Endodermal cell (in vitro differentiated cells): ENCODE measurements at regions not wholly inside any gene's neighbourhood (a gene's known extent, or its start where the extent isn't known, plus 50 kb on each side); places are given as distances from the start of the nearest gene placed in this dataset.
"Not testable (repeated sequence)": the region's sequence is repeated elsewhere in the genome, so short reads cannot be mapped to it uniquely, and the experiment has no call there.

ENCODE experiments used
- DNase-seq: peaks from one replicate; pipeline ENCODE4 v3.0.0-alpha.2; 2017
- H3K27ac ChIP-seq: 2 replicates; pipeline ENCODE4 v1.5.1; 2013; ENCODE audit warnings: mild to moderate bottlenecking, low read depth, low read length, moderate library complexity
- H3K27me3 ChIP-seq: 2 replicates; pipeline ENCODE4 v1.6.1; 2013; ENCODE audit warnings: mild to moderate bottlenecking, low read length, moderate library complexity; ENCODE audit not compliant: insufficient read depth, control insufficient read depth, poor library complexity, severe bottlenecking
- H3K36me3 ChIP-seq: 2 replicates; pipeline ENCODE4 v1.7.0; 2013; ENCODE audit warnings: mild to moderate bottlenecking, low read length, moderate library complexity; ENCODE audit not compliant: control insufficient read depth, insufficient read depth
- H3K4me1 ChIP-seq: one replicate; pipeline ENCODE4 v1.7.0; 2013; ENCODE audit warnings: low read length; ENCODE audit not compliant: control insufficient read depth, insufficient read depth
- H3K4me3 ChIP-seq: 2 replicates; pipeline ENCODE4 v1.5.1; 2013; ENCODE audit warnings: mild to moderate bottlenecking, low read length, moderate library complexity
- H3K9ac ChIP-seq: 2 replicates; pipeline ENCODE4 v1.6.1; 2013; ENCODE audit warnings: mild to moderate bottlenecking, low read length, moderate library complexity; ENCODE audit not compliant: poor library complexity, severe bottlenecking; ENCODE audit errors: extremely low read depth
- H3K9me3 ChIP-seq: 2 replicates; pipeline ENCODE4 v1.6.1; 2013; ENCODE audit warnings: mild to moderate bottlenecking, low read length, moderate library complexity; ENCODE audit not compliant: control insufficient read depth
- H3K27ac Mint-ChIP-seq: 2 replicates; pipeline ENCODE4 v1.8.0; 2020; ENCODE audit warnings: mixed read lengths
- H3K27me3 Mint-ChIP-seq: 2 replicates; pipeline ENCODE4 v1.8.0; 2021; ENCODE audit warnings: mild to moderate bottlenecking, mixed read lengths; ENCODE audit not compliant: insufficient read depth
- H3K36me3 Mint-ChIP-seq: 2 replicates; pipeline ENCODE4 v1.8.0; 2020; ENCODE audit warnings: low read depth, mixed read lengths
- H3K4me1 Mint-ChIP-seq: 2 replicates; pipeline ENCODE4 v1.8.0; 2020; ENCODE audit warnings: mixed read lengths
- H3K4me3 Mint-ChIP-seq: 2 replicates; pipeline ENCODE4 v1.8.0; 2020; ENCODE audit warnings: mild to moderate bottlenecking, moderate library complexity, mixed read lengths
- H3K9me3 Mint-ChIP-seq: 2 replicates; pipeline ENCODE4 v1.8.0; 2020; ENCODE audit warnings: mild to moderate bottlenecking, mixed read lengths
- CTCF ChIP-seq: fragments of 200-600 bp; sonication (generic); conservative IDR thresholded peaks from 2 replicates; pipeline ENCODE4 v1.5.0; 2021; ENCODE audit warnings: antibody characterized with exemption, mild to moderate bottlenecking
- WGBS, 2 experiments: methylation state at CpG; one replicate each; pipeline versions ENCODE4 v1.1.5 to v1.1.7; 2013; ENCODE audit warnings: missing lambda C conversion rate in 2 of 2, mixed read lengths in 1 of 2; ENCODE audit not compliant: insufficient coverage in 1 of 2, insufficient read length in 1 of 2; 5-methylcytosine and 5-hydroxymethylcytosine counted together

GRCh38 chr2:19100570-19100969, 257.9 kb downstream of the OSR1 start:
- Histone ChIP-seq H3K27ac (no peak overlapping the region), H3K9ac (no peak overlapping the region), H3K27me3 (peaks cover 18% of the 10 kb centered on the region), H3K4me3 (no peak overlapping the region), H3K4me1 (peaks cover 7% of the 10 kb centered on the region), H3K36me3 (no peaks in the 10 kb centered on the region), H3K9me3 (no peaks in the 10 kb centered on the region)
- TF ChIP-seq CTCF: no peak
- H3K27me3 Mint-ChIP-seq: peaks cover 15% of the 10 kb centered on the region
- H3K36me3 Mint-ChIP-seq: no peaks in the 10 kb centered on the region
- peaks cover 7% of the 10 kb centered on the region for H3K4me1 Mint-ChIP-seq
- no peaks in the 10 kb centered on the region for H3K9me3 Mint-ChIP-seq
- DNase-seq: no peak
- H3K4me3 Mint-ChIP-seq: no peak overlapping the region
- 80 to 93% methylated on average over 1 to 2 of the region's 2 CpGs for WGBS, 2 experiments
- no peak overlapping the region for H3K27ac Mint-ChIP-seq

GRCh38 chr2:19099181-19099580, 259.2 kb downstream of the OSR1 start:
- H3K27ac ChIP-seq: no peak overlapping the region
- Mint-ChIP-seq H3K9me3 (peaks cover 4% of the 10 kb centered on the region), H3K4me3 (no peak overlapping the region), H3K36me3 (no peaks in the 10 kb centered on the region), H3K27ac (no peak overlapping the region), H3K4me1 (peaks cover 7% of the 10 kb centered on the region), H3K27me3 (peaks cover 7% of the 10 kb centered on the region)
- no peak for DNase-seq
- WGBS, 2 experiments: 86 to 90% methylated on average over 2 to 3 of the region's 3 CpGs
- H3K9me3 ChIP-seq: no peaks in the 10 kb centered on the region
- no peak overlapping the region for H3K4me3 ChIP-seq
- TF ChIP-seq CTCF: no peak
- H3K9ac ChIP-seq: no peak overlapping the region
- H3K4me1 ChIP-seq: peaks cover 7% of the 10 kb centered on the region
- peaks cover 14% of the 10 kb centered on the region for H3K27me3 ChIP-seq
- no peaks in the 10 kb centered on the region for H3K36me3 ChIP-seq

GRCh38 chr2:19098467-19099160, 259.8 kb downstream of the OSR1 start:
- peaks cover 13% of the 10 kb centered on the region for H3K27me3 ChIP-seq
- Mint-ChIP-seq H3K9me3 (peaks cover 4% of the 10 kb centered on the region), H3K4me3 (no peak overlapping the region), H3K27ac (no peak overlapping the region), H3K36me3 (no peaks in the 10 kb centered on the region), H3K4me1 (peaks cover 7% of the 10 kb centered on the region), H3K27me3 (peaks cover 6% of the 10 kb centered on the region)
- no peaks in the 10 kb centered on the region for H3K9me3 ChIP-seq
- no peak for DNase-seq
- no peak overlapping the region for H3K27ac ChIP-seq
- 82 to 100% methylated on average over 1 to 2 of the region's 2 CpGs for WGBS, 2 experiments
- no peak for TF ChIP-seq CTCF
- H3K4me1 ChIP-seq: peaks cover 7% of the 10 kb centered on the region
- no peak overlapping the region for H3K9ac ChIP-seq
- no peak overlapping the region for H3K4me3 ChIP-seq
- H3K36me3 ChIP-seq: no peaks in the 10 kb centered on the region

DNA sequence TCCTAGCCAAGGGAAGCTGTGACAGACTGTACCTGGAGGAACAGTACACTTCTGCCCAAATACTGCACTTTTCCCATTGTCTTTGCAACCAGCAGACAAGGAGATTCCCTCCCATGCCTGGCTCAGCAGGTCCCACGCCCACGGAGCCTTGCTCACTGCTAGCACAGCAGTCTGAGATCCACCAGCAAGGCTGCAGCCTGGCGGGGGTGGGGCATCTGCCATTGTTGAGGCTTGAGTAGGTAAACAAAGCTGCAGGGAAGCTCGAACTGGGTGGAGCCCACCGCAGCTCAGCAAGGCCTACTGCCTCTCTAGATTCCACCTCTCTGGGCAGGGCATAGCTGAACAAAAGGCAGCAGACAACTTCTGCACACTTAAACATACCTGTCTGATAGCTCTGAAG, 268.9 kb downstream of the OSR1 start:
- Mint-ChIP-seq H3K9me3 (peaks cover 20% of the 10 kb centered on the region), H3K4me1 (peaks cover 24% of the 10 kb centered on the region)
- not testable (repeated sequence) for H3K4me3 ChIP-seq, H3K36me3 Mint-ChIP-seq, H3K27ac Mint-ChIP-seq, H3K27me3 ChIP-seq, H3K9ac ChIP-seq, H3K9me3 ChIP-seq, H3K27ac ChIP-seq, H3K4me3 Mint-ChIP-seq, H3K36me3 ChIP-seq, H3K4me1 ChIP-seq, H3K27me3 Mint-ChIP-seq
- WGBS, 2 experiments: 54% methylated on average over 5 of the region's 5 CpGs; no CpG with 5 or more reads in 1 of the 2 experiments
- peak; percentile 78 for DNase-seq
